ENCODE measurements at regions not wholly inside any gene's neighbourhood (a gene's known extent, or its start where the extent isn't known, plus 50 kb on each side); places are given as distances from the start of the nearest gene placed in this dataset.
A peak's percentile ranks its signal among the peaks of the same experiment; 100 is the strongest.

GRCh38 chr9:108445431-108446071 is 410.2 kb downstream of the ACTL7B start (continued):
- TF ChIP-seq BCLAF1 (IDR thresholded peaks at IDR 0.05) (no peak), GABPB1 (CRISPR knock-in tag; IDR thresholded peaks at IDR 0.05) (no peak; the same call in 1 of the 2 replicates), DMAP1 (CRISPR knock-in tag; IDR thresholded peaks at IDR 0.05) (peak; percentile 50), ATRX (CRISPR knock-in tag; IDR thresholded peaks at IDR 0.05; ENCODE audit: borderline replicate concordance) (no peak), ZFP37 (CRISPR knock-in tag; IDR thresholded peaks at IDR 0.05; ENCODE audit: borderline replicate concordance) (no peak), ZFP91 (CRISPR knock-in tag; IDR thresholded peaks at IDR 0.05; ENCODE audit: borderline replicate concordance) (no peak; the same call in 1 of the 2 replicates), ZNF274 (CRISPR knock-in tag; IDR thresholded peaks at IDR 0.05) (0 out of 2 replicates have a peak, but pooled peaks have one; percentile 43), TBP (CRISPR knock-in tag; IDR thresholded peaks at IDR 0.05) (no peak), EHMT2 (IDR thresholded peaks at IDR 0.05; ENCODE audit: borderline replicate concordance, low read depth, low read length) (0 out of 2 replicates have a peak, but pooled peaks have one; percentile 79), PAF1 (CRISPR knock-in tag; IDR thresholded peaks at IDR 0.05) (no peak), SPEN (CRISPR knock-in tag; IDR thresholded peaks at IDR 0.05; ENCODE audit: low read depth) (peak; percentile 43; the same call in 1 of the 2 replicates), ZNF639 (CRISPR knock-in tag; conservative IDR thresholded peaks at IDR 0.05) (no peak), ZNF121 (CRISPR knock-in tag; IDR thresholded peaks at IDR 0.05) (peak; percentile 35; the same call in 1 of the 2 replicates), PHB2 (IDR thresholded peaks at IDR 0.05; ENCODE audit: partially characterized antibody) (no peak), ZNF660 (CRISPR knock-in tag; IDR thresholded peaks at IDR 0.05; ENCODE audit: borderline replicate concordance, low read depth) (no peak), THAP7 (CRISPR knock-in tag; IDR thresholded peaks at IDR 0.05) (no peak), CHD2 (IDR thresholded peaks at IDR 0.05; ENCODE audit: low read depth, low read length) (no peak), NCOR1 (IDR thresholded peaks at IDR 0.05; ENCODE audit: borderline replicate concordance, low read length) (peak; percentile 92), MIER3 (CRISPR knock-in tag; IDR thresholded peaks at IDR 0.05; ENCODE audit: borderline replicate concordance) (peak; percentile 68; the same call in 1 of the 2 replicates), ZNF44 (CRISPR knock-in tag; IDR thresholded peaks at IDR 0.05) (no peak), TIGD3 (CRISPR knock-in tag; IDR thresholded peaks at IDR 0.05; ENCODE audit: borderline replicate concordance) (no peak), CENPBD1 (CRISPR knock-in tag; IDR thresholded peaks at IDR 0.05; ENCODE audit: borderline replicate concordance, low read depth) (no peak)

Measured in HepG2 (cell line).